ENCODE measurements at regions not wholly inside any gene's neighbourhood (a gene's known extent, or its start where the extent isn't known, plus 50 kb on each side); places are given as distances from the start of the nearest gene placed in this dataset.

DNA sequence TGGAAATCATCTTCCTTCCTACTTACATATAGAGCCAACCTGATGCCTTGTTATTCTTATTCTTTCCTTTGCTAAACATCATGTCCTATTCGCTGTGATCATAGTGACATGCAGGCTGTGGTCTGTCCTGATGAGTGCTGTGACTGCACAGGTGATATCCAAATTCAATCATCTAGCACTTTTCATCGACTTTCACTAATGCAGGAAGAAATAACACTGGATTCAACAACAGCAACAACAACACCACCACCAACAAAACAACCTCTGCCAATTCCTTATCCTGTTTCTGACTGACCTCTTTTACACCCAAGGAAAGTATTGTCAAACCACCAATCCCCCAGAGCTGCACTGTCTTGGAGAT is 203.2 kb upstream of the PHYHIPL start:
- no peak for DNase-seq (ENCODE audit: low read depth)

DNA sequence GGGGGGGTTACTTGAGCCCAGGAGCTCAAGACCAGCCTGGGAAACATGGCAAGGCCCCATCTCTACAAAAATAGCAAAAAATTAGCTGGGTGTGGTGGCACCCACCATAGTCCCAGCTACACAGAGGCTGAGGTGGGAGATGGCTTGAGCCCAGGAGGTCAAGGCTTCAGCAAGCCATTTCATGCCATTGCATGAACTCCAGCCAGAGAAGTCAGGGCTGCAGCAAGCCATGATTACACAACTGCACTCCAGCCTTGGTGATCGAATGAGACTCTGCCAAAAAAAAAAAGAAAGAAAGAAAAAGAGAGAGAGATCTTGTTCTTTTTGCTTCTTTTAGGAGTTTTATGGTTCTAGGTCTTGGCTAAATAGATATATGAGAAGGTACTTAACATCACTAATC is 200.2 kb upstream of the PHYHIPL start:
- H3K4me3 ChIP-seq (ENCODE audit: low read depth, low read length) = no peak overlapping the region
- no peak for TF ChIP-seq CTCF (conservative IDR thresholded peaks at IDR 0.05; ENCODE audit: low read depth, low read length)
- DNase-seq (ENCODE audit: low read depth) = no peak

More for the DNA sequence above, 203.2 kb upstream of the PHYHIPL start:
- no peak overlapping the region for H3K4me3 ChIP-seq (ENCODE audit: low read depth, low read length)
- TF ChIP-seq CTCF (conservative IDR thresholded peaks at IDR 0.05; ENCODE audit: low read depth, low read length) = no peak

DNA sequence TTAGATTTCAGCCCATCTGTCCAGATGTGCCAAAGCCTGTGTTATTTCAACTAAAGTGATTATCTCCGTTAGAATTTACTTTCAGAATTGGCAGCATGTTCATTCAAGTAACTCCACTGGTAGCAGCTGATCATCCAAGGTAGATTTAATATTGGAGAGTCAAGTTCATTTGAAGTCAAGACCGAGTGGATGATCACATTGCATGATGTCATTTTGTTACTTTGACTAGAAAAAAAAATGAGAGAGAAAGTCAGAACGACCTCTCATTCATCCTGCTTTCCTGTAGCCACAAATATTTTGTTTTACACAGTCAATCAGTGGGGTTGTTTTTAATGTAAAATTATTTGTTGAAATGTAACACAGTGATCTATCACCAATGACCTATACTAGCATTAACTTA is 196.7 kb upstream of the PHYHIPL start:
- TF ChIP-seq CTCF (conservative IDR thresholded peaks at IDR 0.05; ENCODE audit: low read depth, low read length) = no peak
- H3K4me3 ChIP-seq (ENCODE audit: low read depth, low read length) = no peak overlapping the region
- no peak for DNase-seq (ENCODE audit: low read depth)

- no peak for TF ChIP-seq CTCF (conservative IDR thresholded peaks at IDR 0.05; ENCODE audit: low read depth, low read length)
- no peak overlapping the region for H3K4me3 ChIP-seq (ENCODE audit: low read depth, low read length)
- no peak for DNase-seq (ENCODE audit: low read depth)
These were observed 195.5 kb upstream of the PHYHIPL start for GRCh38 chr10:58980826-58981415.

GRCh38 chr10:58981846-58982245 is 194.6 kb upstream of the PHYHIPL start:
- no peak overlapping the region for H3K4me3 ChIP-seq (ENCODE audit: low read depth, low read length)
- TF ChIP-seq CTCF (conservative IDR thresholded peaks at IDR 0.05; ENCODE audit: low read depth, low read length) = no peak
- DNase-seq (ENCODE audit: low read depth) = no peak

GRCh38 chr10:58982470-58983239 is 193.8 kb upstream of the PHYHIPL start:
- no peak for DNase-seq (ENCODE audit: low read depth)
- H3K4me3 ChIP-seq (ENCODE audit: low read depth, low read length) = no peak overlapping the region
- no peak for TF ChIP-seq CTCF (conservative IDR thresholded peaks at IDR 0.05; ENCODE audit: low read depth, low read length)

- no peak for TF ChIP-seq CTCF (conservative IDR thresholded peaks at IDR 0.05; ENCODE audit: low read depth, low read length)
- no peak overlapping the region for H3K4me3 ChIP-seq (ENCODE audit: low read depth, low read length)
- DNase-seq (ENCODE audit: low read depth) = no peak
These were observed 191.2 kb upstream of the PHYHIPL start for GRCh38 chr10:58985216-58985615.
